Type B pancreatic cell (in vitro differentiated cells): ENCODE measurements at regions not wholly inside any gene's neighbourhood (a gene's known extent, or its start where the extent isn't known, plus 50 kb on each side); places are given as distances from the start of the nearest gene placed in this dataset.
"Not testable (repeated sequence)": the region's sequence is repeated elsewhere in the genome, so short reads cannot be mapped to it uniquely, and the experiment has no call there.

Experiments
- DNase-seq: peaks from one replicate; pipeline ENCODE4 v3.0.0; 2021; ENCODE audit warnings: mixed read lengths; ENCODE audit not compliant: unreplicated experiment; ENCODE audit errors: extremely low spot score
- H3K27ac Mint-ChIP-seq: 2 replicates; pipeline ENCODE4 v1.8.0; 2021; ENCODE audit warnings: mild to moderate bottlenecking, mixed read lengths
- H3K27me3 Mint-ChIP-seq: 2 replicates; pipeline ENCODE4 v1.8.0; 2021; ENCODE audit warnings: mixed read lengths
- H3K36me3 Mint-ChIP-seq: 2 replicates; pipeline ENCODE4 v1.8.0; 2021; ENCODE audit warnings: mixed read lengths
- H3K4me1 Mint-ChIP-seq: one replicate; pipeline ENCODE4 v1.8.0; 2021; ENCODE audit warnings: mixed read lengths; ENCODE audit not compliant: unreplicated experiment
- H3K4me3 Mint-ChIP-seq: 2 replicates; pipeline ENCODE4 v1.8.0; 2021; ENCODE audit warnings: mild to moderate bottlenecking, mixed read lengths
- H3K9me3 Mint-ChIP-seq: 2 replicates; pipeline ENCODE4 v1.8.0; 2021; ENCODE audit warnings: mixed read lengths
- CTCF ChIP-seq: fragments of 200-600 bp; sonication (generic); conservative IDR thresholded peaks from 2 replicates; pipeline ENCODE4 v1.5.0; 2021; ENCODE audit warnings: antibody characterized with exemption, mild to moderate bottlenecking

- no peaks in the 10 kb centered on the region for H3K9me3 Mint-ChIP-seq
- no peak overlapping the region for H3K4me3 Mint-ChIP-seq
- H3K4me1 Mint-ChIP-seq: no peaks in the 10 kb centered on the region
- peaks cover 5% of the 10 kb centered on the region for H3K36me3 Mint-ChIP-seq
- H3K27ac Mint-ChIP-seq: no peak overlapping the region
- no peak for TF ChIP-seq CTCF
- no peaks in the 10 kb centered on the region for H3K27me3 Mint-ChIP-seq
- no peak for DNase-seq
These were observed 193.6 kb downstream of the ALG10 start for GRCh38 chr12:34215893-34216285.

- no peak overlapping the region for H3K4me3 Mint-ChIP-seq
- no peak for DNase-seq
- H3K27me3 Mint-ChIP-seq: no peaks in the 10 kb centered on the region
- no peak for TF ChIP-seq CTCF
- no peaks in the 10 kb centered on the region for H3K9me3 Mint-ChIP-seq
- H3K36me3 Mint-ChIP-seq: peaks cover 5% of the 10 kb centered on the region
- H3K27ac Mint-ChIP-seq: no peak overlapping the region
- H3K4me1 Mint-ChIP-seq: no peaks in the 10 kb centered on the region
These were observed 195.4 kb downstream of the ALG10 start for GRCh38 chr12:34217660-34218059.

GRCh38 chr12:34218193-34219045 is 196.1 kb downstream of the ALG10 start:
- peak; percentile 73 for TF ChIP-seq CTCF
- Mint-ChIP-seq H3K4me1 (no peaks in the 10 kb centered on the region), H3K27me3 (no peaks in the 10 kb centered on the region), H3K4me3 (no peak overlapping the region), H3K36me3 (peaks cover 5% of the 10 kb centered on the region), H3K27ac (no peak overlapping the region), H3K9me3 (no peaks in the 10 kb centered on the region)
- DNase-seq: no peak

GRCh38 chr12:34219046-34219770 is 196.9 kb downstream of the ALG10 start:
- Mint-ChIP-seq H3K36me3 (peaks cover 5% of the 10 kb centered on the region), H3K9me3 (no peaks in the 10 kb centered on the region), H3K27me3 (no peaks in the 10 kb centered on the region), H3K27ac (no peak overlapping the region), H3K4me1 (no peaks in the 10 kb centered on the region), H3K4me3 (no peak overlapping the region)
- no peak for TF ChIP-seq CTCF
- DNase-seq: no peak

- H3K9me3 Mint-ChIP-seq, H3K27me3 Mint-ChIP-seq, H3K4me3 Mint-ChIP-seq, DNase-seq, H3K36me3 Mint-ChIP-seq, H3K4me1 Mint-ChIP-seq, H3K27ac Mint-ChIP-seq: not testable (repeated sequence)
These were observed 197.8 kb downstream of the ALG10 start for GRCh38 chr12:34220079-34220478.

GRCh38 chr12:34223640-34224039 is 201.3 kb downstream of the ALG10 start:
- peaks cover 3% of the 10 kb centered on the region for H3K36me3 Mint-ChIP-seq
- peaks cover 9% of the 10 kb centered on the region for H3K9me3 Mint-ChIP-seq
- no peak for TF ChIP-seq CTCF
- H3K27me3 Mint-ChIP-seq: no peaks in the 10 kb centered on the region
- no peaks in the 10 kb centered on the region for H3K4me1 Mint-ChIP-seq
- H3K27ac Mint-ChIP-seq: no peak overlapping the region
- DNase-seq: no peak
- no peak overlapping the region for H3K4me3 Mint-ChIP-seq

- H3K9me3 Mint-ChIP-seq: peaks cover 16% of the 10 kb centered on the region
- H3K4me1 Mint-ChIP-seq: not testable (repeated sequence)
These were observed 203.7 kb downstream of the ALG10 start for GRCh38 chr12:34226044-34226443.

GRCh38 chr12:34228046-34228445 is 205.8 kb downstream of the ALG10 start:
- H3K27ac Mint-ChIP-seq: not testable (repeated sequence)

More at GRCh38 chr12:34226044-34226443, 203.7 kb downstream of the ALG10 start:
- DNase-seq, H3K27ac Mint-ChIP-seq, H3K36me3 Mint-ChIP-seq, H3K27me3 Mint-ChIP-seq, H3K4me3 Mint-ChIP-seq: not testable (repeated sequence)

GRCh38 chr12:34229033-34229432 is 206.7 kb downstream of the ALG10 start:
- H3K4me1 Mint-ChIP-seq, DNase-seq, H3K36me3 Mint-ChIP-seq, H3K4me3 Mint-ChIP-seq, H3K27me3 Mint-ChIP-seq, H3K27ac Mint-ChIP-seq: not testable (repeated sequence)
- H3K9me3 Mint-ChIP-seq: peaks cover 24% of the 10 kb centered on the region

More at GRCh38 chr12:34228046-34228445, 205.8 kb downstream of the ALG10 start:
- H3K4me3 Mint-ChIP-seq, H3K4me1 Mint-ChIP-seq, DNase-seq, H3K36me3 Mint-ChIP-seq, H3K27me3 Mint-ChIP-seq: not testable (repeated sequence)
- peaks cover 16% of the 10 kb centered on the region for H3K9me3 Mint-ChIP-seq
